GM12891 (cell line): ENCODE measurements at regions not wholly inside any gene's neighbourhood (a gene's known extent, or its start where the extent isn't known, plus 50 kb on each side); places are given as distances from the start of the nearest gene placed in this dataset.

Source experiments
- PAX5 ChIP-seq: IDR thresholded peaks from 2 replicates; pipeline ENCODE4 v1.6.1; 2011; ENCODE audit warnings: low read length, moderate library complexity, mild to moderate bottlenecking; ENCODE audit not compliant: insufficient read depth, severe bottlenecking
- POLR2A ChIP-seq: IDR thresholded peaks from 2 replicates; pipeline ENCODE4 v1.6.1; 2011; ENCODE audit warnings: low read depth, low read length, control low read depth
- POLR2AphosphoS5 ChIP-seq: IDR thresholded peaks from 2 replicates; pipeline ENCODE4 v1.6.1; 2011; ENCODE audit warnings: low read depth, low read length, control low read depth
- SPI1 ChIP-seq: IDR thresholded peaks from 2 replicates; pipeline ENCODE4 v1.6.1; 2011; ENCODE audit warnings: low read depth, low read length, control low read depth
- TAF1 ChIP-seq: IDR thresholded peaks from 2 replicates; pipeline ENCODE4 v1.6.1; 2011; ENCODE audit warnings: low read depth, low read length, control low read depth

DNA sequence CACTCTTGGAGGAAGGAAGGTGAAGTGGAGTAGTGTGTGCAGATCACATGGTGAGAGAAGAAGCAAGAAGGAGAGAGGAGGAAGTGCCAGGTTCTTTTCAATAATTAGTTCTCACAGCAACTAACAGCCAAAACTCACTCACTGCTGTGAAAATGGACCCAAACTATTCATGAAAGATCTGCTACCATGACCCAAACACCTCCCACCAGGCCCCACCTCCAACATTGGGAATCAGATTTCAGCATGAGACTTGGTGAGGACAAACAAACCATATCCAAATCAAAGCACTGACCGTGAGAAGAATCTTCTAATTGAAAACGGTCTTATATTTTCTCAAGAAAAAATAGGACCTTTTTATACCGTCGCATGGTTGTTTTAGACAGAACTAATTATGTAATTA is 468.7 kb upstream of the TYRP1 start:
- TF ChIP-seq POLR2A = no peak
- no peak for TF ChIP-seq POLR2AphosphoS5
- no peak for TF ChIP-seq TAF1
- no peak for TF ChIP-seq PAX5
- no peak for TF ChIP-seq SPI1
